EH (cell line): ENCODE measurements at regions not wholly inside any gene's neighbourhood (a gene's known extent, or its start where the extent isn't known, plus 50 kb on each side); places are given as distances from the start of the nearest gene placed in this dataset.
"Not testable (repeated sequence)": the region's sequence is repeated elsewhere in the genome, so short reads cannot be mapped to it uniquely, and the experiment has no call there.

Source experiments
- DNase-seq: peaks from one replicate; pipeline ENCODE4 v3.0.0-alpha.2; 2015; ENCODE audit warnings: low read depth

DNA sequence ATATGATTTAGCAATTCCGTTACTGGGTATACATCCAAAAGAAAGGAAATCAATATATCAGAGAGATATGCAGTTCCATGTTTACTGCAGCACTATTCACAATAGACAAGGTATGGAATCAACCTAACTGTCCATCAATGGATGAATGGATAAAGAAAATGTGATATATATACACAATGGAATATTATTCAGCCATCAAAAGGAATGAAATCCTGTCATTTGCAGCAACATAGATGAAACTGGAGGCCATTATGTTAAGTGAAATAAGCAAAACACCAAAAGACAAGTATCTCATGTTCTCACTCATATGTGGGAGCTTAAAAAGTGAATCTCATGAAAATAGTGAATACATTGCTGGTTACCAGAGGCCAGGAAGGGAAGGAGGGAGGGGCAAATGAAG, 390.8 kb downstream of the ZFHX3 start:
- DNase-seq, result no peak

- no peak for DNase-seq
These were observed 393.4 kb downstream of the ZFHX3 start for GRCh38 chr16:72654535-72654934.

- DNase-seq, result no peak
These were observed 398.5 kb downstream of the ZFHX3 start for GRCh38 chr16:72649254-72649944.

DNA sequence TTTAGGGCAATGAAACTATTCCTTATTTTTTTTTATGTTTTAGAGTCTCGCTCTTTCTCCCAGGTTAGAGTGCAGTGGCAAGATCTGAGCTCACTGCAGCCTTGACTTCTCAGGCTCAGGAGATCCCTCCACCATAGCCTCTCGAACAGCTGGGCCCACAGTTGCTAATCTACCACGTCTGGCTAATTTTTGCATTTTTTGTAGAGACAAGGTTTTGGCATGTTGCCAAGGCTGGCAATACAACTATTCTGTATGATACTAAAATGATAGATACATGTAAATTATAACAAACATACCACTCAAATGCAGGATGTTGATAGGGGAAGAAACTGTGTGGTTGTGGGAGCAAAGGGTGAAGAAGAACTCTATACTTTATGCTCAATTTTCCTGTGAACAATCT, 401.3 kb downstream of the ZFHX3 start:
- DNase-seq, result no peak

GRCh38 chr16:72645538-72645937, 402.4 kb downstream of the ZFHX3 start:
- peak; percentile 16 for DNase-seq

DNA sequence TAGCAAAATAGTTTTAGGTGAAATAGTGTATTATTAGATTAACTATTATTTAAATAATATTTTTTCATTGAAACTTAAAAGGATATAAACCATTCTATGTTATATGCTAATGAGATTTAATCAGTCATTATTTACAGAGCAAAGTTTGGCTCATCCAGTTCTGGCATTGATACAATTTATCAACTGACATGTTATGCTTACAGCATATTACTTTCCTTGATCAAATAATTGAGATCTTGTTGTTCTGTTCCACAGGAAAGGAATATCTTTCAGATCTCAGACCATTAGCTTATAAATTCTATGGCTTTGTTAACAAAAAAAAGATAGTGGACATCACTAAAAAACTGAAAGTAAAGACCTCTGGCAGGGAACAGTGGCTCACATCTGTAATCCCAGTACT, 403.0 kb downstream of the ZFHX3 start:
- DNase-seq, result no peak

DNA sequence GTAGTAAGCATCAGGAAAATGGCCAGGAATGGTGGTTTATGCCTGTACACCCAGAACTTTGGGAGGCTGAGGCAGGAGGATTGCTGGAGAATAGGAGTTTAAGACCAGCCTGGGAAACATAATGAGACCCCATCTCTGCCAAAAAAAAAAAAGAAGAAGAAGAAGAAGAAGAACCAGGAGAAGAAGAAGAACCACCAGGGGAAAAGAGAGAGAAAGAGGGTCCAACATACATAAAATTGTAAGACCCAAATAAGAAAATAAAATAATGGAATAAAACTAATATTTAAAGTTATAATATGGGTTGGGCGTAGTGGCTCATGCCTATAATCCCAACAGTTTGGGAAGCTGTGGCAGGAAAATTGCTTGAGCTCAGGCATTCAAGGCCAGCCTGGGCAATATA, 408.4 kb downstream of the ZFHX3 start:
- no peak for DNase-seq

- peak; percentile 69 for DNase-seq
These were observed 410.6 kb downstream of the ZFHX3 start for GRCh38 chr16:72637306-72637705.

DNA sequence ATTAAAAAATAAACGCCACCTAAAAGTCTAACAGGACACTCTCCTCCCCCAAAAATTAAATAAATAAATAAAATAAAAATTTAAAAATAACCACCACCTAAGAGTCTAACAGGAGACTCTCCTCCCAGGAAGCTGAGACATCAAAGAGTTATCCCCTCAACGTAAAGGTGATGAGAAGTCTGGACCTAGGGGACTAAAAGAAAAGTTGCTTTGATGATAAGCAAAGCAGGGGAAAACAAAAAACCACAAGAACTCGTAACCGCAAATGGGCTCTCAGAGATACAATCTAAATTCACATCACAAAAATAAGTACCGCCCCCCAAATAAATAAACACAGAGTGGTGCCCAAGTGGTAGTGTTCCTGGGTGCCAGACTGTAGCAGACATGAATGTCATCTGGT, 412.2 kb downstream of the ZFHX3 start:
- DNase-seq, result no peak

- DNase-seq, result peak; percentile 19
These were observed 412.8 kb downstream of the ZFHX3 start for GRCh38 chr16:72635104-72635503.

- DNase-seq, result not testable (repeated sequence)
These were observed 420.6 kb downstream of the ZFHX3 start for GRCh38 chr16:72627182-72627896.

GRCh38 chr16:72626623-72627022, 421.3 kb downstream of the ZFHX3 start:
- no peak for DNase-seq

- peak; percentile 37 for DNase-seq
These were observed 426.3 kb downstream of the ZFHX3 start for GRCh38 chr16:72621651-72622050.

GRCh38 chr16:72620853-72621252, 427.1 kb downstream of the ZFHX3 start:
- no peak for DNase-seq

GRCh38 chr16:72620348-72620747, 427.6 kb downstream of the ZFHX3 start:
- DNase-seq, result no peak

- no peak for DNase-seq
These were observed 432.1 kb downstream of the ZFHX3 start for GRCh38 chr16:72615856-72616255.

GRCh38 chr16:72612718-72613117, 435.2 kb downstream of the ZFHX3 start:
- DNase-seq, result no peak

- DNase-seq, result peak; percentile 36
These were observed 435.7 kb downstream of the ZFHX3 start for GRCh38 chr16:72612256-72612655.

- DNase-seq, result no peak
These were observed 438.0 kb upstream of the PMFBP1 start for GRCh38 chr16:72609933-72610332.

DNA sequence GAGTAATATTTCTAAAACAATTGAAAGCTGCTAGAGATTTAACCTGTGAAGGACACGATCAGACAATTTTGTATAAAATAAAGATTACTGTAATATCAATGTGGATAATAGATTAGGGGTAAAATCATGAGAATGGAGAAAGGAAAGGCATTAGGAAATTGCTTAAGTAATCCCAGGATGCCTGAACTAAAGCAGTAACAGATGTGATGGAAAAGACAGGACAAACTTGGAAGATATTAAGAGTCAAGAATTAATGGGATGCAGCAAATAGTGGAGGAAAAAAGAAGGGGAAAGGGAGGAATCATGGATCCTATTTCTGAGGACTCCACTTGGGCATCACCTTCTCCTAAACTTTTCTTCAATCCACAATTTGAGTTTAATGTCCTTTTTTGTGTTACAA, 437.1 kb upstream of the PMFBP1 start:
- DNase-seq, result no peak

GRCh38 chr16:72604375-72604774, 432.4 kb upstream of the PMFBP1 start:
- DNase-seq, result no peak

DNA sequence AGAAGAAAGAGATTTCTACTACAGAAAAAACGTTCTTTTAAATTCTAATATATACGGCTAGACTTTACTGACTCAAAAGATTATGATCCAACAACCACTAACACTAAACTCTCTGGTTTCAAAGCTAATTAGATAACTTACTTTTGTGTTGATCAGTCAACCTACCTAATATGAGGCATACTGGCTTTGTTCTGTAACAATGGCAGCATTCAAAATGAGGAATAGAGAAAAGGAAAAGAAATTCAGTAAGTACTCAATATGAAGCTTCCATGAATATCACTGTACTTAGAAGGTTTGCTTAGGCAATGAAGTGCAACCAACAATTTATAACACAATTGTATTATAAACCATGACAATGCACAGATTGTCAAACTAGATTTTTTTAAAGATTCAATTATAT, 430.5 kb upstream of the PMFBP1 start:
- no peak for DNase-seq

DNA sequence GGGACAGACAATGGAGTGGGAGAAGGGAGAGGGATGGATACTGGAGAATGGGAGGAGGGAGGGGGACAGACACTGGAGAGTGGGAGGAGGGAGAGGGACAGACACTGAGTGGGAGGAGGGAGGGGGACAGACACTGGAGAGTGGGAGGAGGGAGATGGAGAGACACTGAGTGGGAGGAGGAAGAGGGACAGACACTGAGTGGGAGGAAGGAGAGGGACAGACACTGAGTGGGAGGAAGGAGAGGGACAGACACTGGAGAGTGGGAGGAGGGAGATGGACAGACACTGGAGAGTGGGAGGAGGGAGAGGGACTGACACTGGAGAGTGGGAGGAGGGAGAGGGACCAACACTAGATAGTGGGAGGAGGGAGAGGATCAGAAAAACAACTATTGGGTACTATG, 426.7 kb upstream of the PMFBP1 start:
- DNase-seq, result no peak

- no peak for DNase-seq
These were observed 426.0 kb upstream of the PMFBP1 start for GRCh38 chr16:72597938-72598337.
